ENCODE measurements at regions not wholly inside any gene's neighbourhood (a gene's known extent, or its start where the extent isn't known, plus 50 kb on each side); places are given as distances from the start of the nearest gene placed in this dataset.

GRCh38 chr3:177995381-177996085, 540.7 kb upstream of the KCNMB2 start:
- Histone ChIP-seq H3K56ac (replicated peaks; ENCODE audit: insufficient read length, low read depth, low read length) (no peak overlapping the region), H2BK12ac (ENCODE audit: low read depth, low read length) (no peak overlapping the region), H3K79me1 (ENCODE audit: low read depth, low read length) (no peaks in the 10 kb centered on the region), H3K4ac (replicated peaks; ENCODE audit: insufficient read length, low read depth, low read length) (no peak overlapping the region), H3K4me1 (replicated peaks in 1 of 4; ENCODE audit: control insufficient read depth in 3 of 4, insufficient read depth in 4 of 4, low read length in 3 of 4) (no peaks in the 10 kb centered on the region), H2AFZ (ENCODE audit: low read length) (no peak overlapping the region), H3K18ac (ENCODE audit: extremely low read depth, low read length) (no peak overlapping the region), H2AK5ac (ENCODE audit: low read depth, low read length) (no peak overlapping the region), H3K9me3 (ENCODE audit: insufficient read depth in 2 of 2, low read depth in 1 of 2, low read length in 1 of 2) (no peaks in the 10 kb centered on the region), H4K8ac (ENCODE audit: extremely low read depth, insufficient read depth, low read length) (no peak overlapping the region), H3K36me3 (ENCODE audit: control insufficient read depth in 2 of 4, insufficient read depth in 4 of 4, low read length in 3 of 4) (no peaks in the 10 kb centered on the region), H4K20me1 (replicated peaks in 1 of 2; ENCODE audit: control insufficient read depth in 1 of 2, insufficient read depth in 2 of 2, low read length in 2 of 2) (no peaks in the 10 kb centered on the region), H3K9ac (replicated peaks in 1 of 4; ENCODE audit: extremely low read depth in 1 of 4, low read depth in 3 of 4, low read length in 3 of 4) (no peak overlapping the region), H3K27me3 (replicated peaks in 1 of 4; ENCODE audit: control insufficient read depth in 3 of 4, extremely low read depth in 1 of 4, insufficient read depth in 3 of 4, low read length in 3 of 4) (no peaks in the 10 kb centered on the region), H2BK15ac (ENCODE audit: low read length) (no peak overlapping the region), H2BK5ac (ENCODE audit: low read depth, low read length) (no peak overlapping the region), H3K4me3 (ENCODE audit: extremely low read depth in 1 of 4, insufficient read depth in 2 of 4, low read depth in 3 of 4, low read length in 4 of 4) (no peak overlapping the region), H4K91ac (replicated peaks; ENCODE audit: insufficient read length, low read length) (no peak overlapping the region), H3K23ac (ENCODE audit: insufficient read length) (no peak overlapping the region), H3K23me2 (ENCODE audit: low read depth, low read length) (no peaks in the 10 kb centered on the region; the same call in 1 of the 2 replicates), H3K79me2 (ENCODE audit: control insufficient read depth in 1 of 2, insufficient read depth in 2 of 2, low read length in 2 of 2) (no peaks in the 10 kb centered on the region), H3K14ac (ENCODE audit: insufficient read length) (no peak overlapping the region), H3K27ac (ENCODE audit: low read depth, low read length) (no peak overlapping the region), H4K5ac (ENCODE audit: insufficient read length, low read depth, low read length) (no peak overlapping the region), H2BK20ac (ENCODE audit: low read length) (no peak overlapping the region), H3K4me2 (ENCODE audit: insufficient read depth in 1 of 2, low read depth in 2 of 2, low read length in 2 of 2) (no peak overlapping the region), H2BK120ac (replicated peaks; ENCODE audit: low read depth, low read length) (no peak overlapping the region)
- POLR2A ChIA-PET (ENCODE audit: partially characterized antibody): no interaction called here
- DNase-seq (ENCODE audit: low read depth in 1 of 2, low spot score in 2 of 2): no peak
- WGBS, 2 experiments (ENCODE audit: extremely low coverage in 1 of 2, insufficient coverage in 1 of 2, insufficient read length in 1 of 2, insufficient replicate concordance in 2 of 2, low coverage in 1 of 2, low lambda C conversion rate in 2 of 2, missing lambda C conversion rate in 1 of 2): 96% methylated on average over 1 of the region's 1 CpG; no CpG with 5 or more reads in 1 of the 2 experiments
- no peak for FAIRE-seq
- CTCF ChIA-PET (ENCODE audit: partially characterized antibody): interaction anchor here (0.6 kb wide), 1 partner anchor 28 kb away, joined by 5 read pairs; no protein-coding TSS in a partner anchor
- TF ChIP-seq TBP (IDR thresholded peaks at IDR 0.05; ENCODE audit: low read depth, low read length) (no peak), CTBP2 (IDR thresholded peaks at IDR 0.05; ENCODE audit: borderline replicate concordance, insufficient read depth, insufficient read length, low read length) (no peak), KDM1A (IDR thresholded peaks at IDR 0.05; ENCODE audit: borderline replicate concordance, low read length) (no peak), SIX5 (IDR thresholded peaks at IDR 0.05; ENCODE audit: low read depth, low read length) (no peak), SP2 (IDR thresholded peaks at IDR 0.05; ENCODE audit: low read length) (no peak), CREB1 (IDR thresholded peaks at IDR 0.05) (no peak), GABPA (IDR thresholded peaks at IDR 0.05; ENCODE audit: borderline replicate concordance, insufficient read depth, low read length) (no peak), BRCA1 (IDR thresholded peaks at IDR 0.05; ENCODE audit: low read depth, low read length) (no peak), CEBPB (IDR thresholded peaks at IDR 0.05; ENCODE audit: low read depth, low read length) (no peak), SUZ12 (IDR thresholded peaks at IDR 0.05; ENCODE audit: low read length) (no peak)
